ENCODE measurements at regions not wholly inside any gene's neighbourhood (a gene's known extent, or its start where the extent isn't known, plus 50 kb on each side); places are given as distances from the start of the nearest gene placed in this dataset.

GRCh38 chr17:65415991-65416390 lies 145.5 kb downstream of the AXIN2 start:
- TF ChIP-seq TAF1 (IDR thresholded peaks at IDR 0.05; ENCODE audit: low read depth, low read length) = no peak
- TF ChIP-seq PAX5 (IDR thresholded peaks at IDR 0.05; ENCODE audit: insufficient read depth, low read length, severe bottlenecking) = no peak
- no peak for TF ChIP-seq POLR2A (IDR thresholded peaks at IDR 0.05; ENCODE audit: low read depth, low read length)
- no peak for DNase-seq (ENCODE audit: insufficient read length, low spot score)
- FAIRE-seq = no peak

- no peak for FAIRE-seq
- TF ChIP-seq POU2F2 (IDR thresholded peaks at IDR 0.05; ENCODE audit: low read depth, low read length) (no peak), TAF1 (IDR thresholded peaks at IDR 0.05; ENCODE audit: low read depth, low read length) (no peak), PAX5 (IDR thresholded peaks at IDR 0.05; ENCODE audit: insufficient read depth, low read length, severe bottlenecking) (no peak), SPI1 (IDR thresholded peaks at IDR 0.05; ENCODE audit: low read depth, low read length) (no peak), POLR2A (IDR thresholded peaks at IDR 0.05; ENCODE audit: low read depth, low read length) (no peak), POLR2AphosphoS5 (IDR thresholded peaks at IDR 0.05; ENCODE audit: low read depth, low read length) (no peak)
- no peak for DNase-seq (ENCODE audit: insufficient read length, low spot score)
Measured at GRCh38 chr17:65413390-65413789, 148.1 kb downstream of the AXIN2 start.

- no peak for FAIRE-seq
- TF ChIP-seq POLR2AphosphoS5 (IDR thresholded peaks at IDR 0.05; ENCODE audit: low read depth, low read length) = no peak
- TF ChIP-seq PAX5 (IDR thresholded peaks at IDR 0.05; ENCODE audit: insufficient read depth, low read length, severe bottlenecking) = no peak
- no peak for TF ChIP-seq POU2F2 (IDR thresholded peaks at IDR 0.05; ENCODE audit: low read depth, low read length)
- TF ChIP-seq TAF1 (IDR thresholded peaks at IDR 0.05; ENCODE audit: low read depth, low read length) = no peak
- no peak for TF ChIP-seq SPI1 (IDR thresholded peaks at IDR 0.05; ENCODE audit: low read depth, low read length)
- TF ChIP-seq POLR2A (IDR thresholded peaks at IDR 0.05; ENCODE audit: low read depth, low read length) = no peak
- DNase-seq (ENCODE audit: insufficient read length, low spot score) = no peak
Measured at GRCh38 chr17:65409381-65409780, 152.1 kb downstream of the AXIN2 start.

- FAIRE-seq (no peak), DNase-seq (ENCODE audit: insufficient read length, low spot score) (no peak)
- TF ChIP-seq POU2F2 (IDR thresholded peaks at IDR 0.05; ENCODE audit: low read depth, low read length) (no peak), PAX5 (IDR thresholded peaks at IDR 0.05; ENCODE audit: insufficient read depth, low read length, severe bottlenecking) (no peak), POLR2A (IDR thresholded peaks at IDR 0.05; ENCODE audit: low read depth, low read length) (no peak), POLR2AphosphoS5 (IDR thresholded peaks at IDR 0.05; ENCODE audit: low read depth, low read length) (no peak), SPI1 (IDR thresholded peaks at IDR 0.05; ENCODE audit: low read depth, low read length) (no peak), TAF1 (IDR thresholded peaks at IDR 0.05; ENCODE audit: low read depth, low read length) (no peak)
Measured at GRCh38 chr17:65408050-65408449, 153.4 kb downstream of the AXIN2 start.

GRCh38 chr17:65407017-65407416 lies 154.4 kb downstream of the AXIN2 start:
- FAIRE-seq (no peak), DNase-seq (ENCODE audit: insufficient read length, low spot score) (no peak)
- no peak for TF ChIP-seq TAF1 (IDR thresholded peaks at IDR 0.05; ENCODE audit: low read depth, low read length)
- no peak for TF ChIP-seq POLR2AphosphoS5 (IDR thresholded peaks at IDR 0.05; ENCODE audit: low read depth, low read length)
- TF ChIP-seq POU2F2 (IDR thresholded peaks at IDR 0.05; ENCODE audit: low read depth, low read length) = no peak

GRCh38 chr17:65406552-65406951 lies 154.9 kb downstream of the AXIN2 start:
- no peak for TF ChIP-seq POLR2A (IDR thresholded peaks at IDR 0.05; ENCODE audit: low read depth, low read length)
- no peak for TF ChIP-seq POU2F2 (IDR thresholded peaks at IDR 0.05; ENCODE audit: low read depth, low read length)
- no peak for TF ChIP-seq TAF1 (IDR thresholded peaks at IDR 0.05; ENCODE audit: low read depth, low read length)
- no peak for TF ChIP-seq POLR2AphosphoS5 (IDR thresholded peaks at IDR 0.05; ENCODE audit: low read depth, low read length)
- DNase-seq (ENCODE audit: insufficient read length, low spot score) (no peak), FAIRE-seq (no peak)

GRCh38 chr17:65405563-65405962 lies 155.9 kb downstream of the AXIN2 start:
- no peak for DNase-seq (ENCODE audit: insufficient read length, low spot score)
- TF ChIP-seq PAX5 (IDR thresholded peaks at IDR 0.05; ENCODE audit: insufficient read depth, low read length, severe bottlenecking) (no peak), SPI1 (IDR thresholded peaks at IDR 0.05; ENCODE audit: low read depth, low read length) (no peak), POLR2A (IDR thresholded peaks at IDR 0.05; ENCODE audit: low read depth, low read length) (no peak), TAF1 (IDR thresholded peaks at IDR 0.05; ENCODE audit: low read depth, low read length) (no peak), POLR2AphosphoS5 (IDR thresholded peaks at IDR 0.05; ENCODE audit: low read depth, low read length) (no peak), POU2F2 (IDR thresholded peaks at IDR 0.05; ENCODE audit: low read depth, low read length) (no peak)
- FAIRE-seq = no peak

- no peak for FAIRE-seq
- TF ChIP-seq SPI1 (IDR thresholded peaks at IDR 0.05; ENCODE audit: low read depth, low read length) = no peak
- TF ChIP-seq POLR2A (IDR thresholded peaks at IDR 0.05; ENCODE audit: low read depth, low read length) = no peak
- no peak for TF ChIP-seq TAF1 (IDR thresholded peaks at IDR 0.05; ENCODE audit: low read depth, low read length)
- TF ChIP-seq POLR2AphosphoS5 (IDR thresholded peaks at IDR 0.05; ENCODE audit: low read depth, low read length) = no peak
- TF ChIP-seq POU2F2 (IDR thresholded peaks at IDR 0.05; ENCODE audit: low read depth, low read length) = no peak
- TF ChIP-seq PAX5 (IDR thresholded peaks at IDR 0.05; ENCODE audit: insufficient read depth, low read length, severe bottlenecking) = no peak
- DNase-seq (ENCODE audit: insufficient read length, low spot score) = no peak
Measured at GRCh38 chr17:65404761-65405160, 156.7 kb downstream of the AXIN2 start.

- TF ChIP-seq SPI1 (IDR thresholded peaks at IDR 0.05; ENCODE audit: low read depth, low read length) (no peak), POU2F2 (IDR thresholded peaks at IDR 0.05; ENCODE audit: low read depth, low read length) (no peak), POLR2A (IDR thresholded peaks at IDR 0.05; ENCODE audit: low read depth, low read length) (no peak), POLR2AphosphoS5 (IDR thresholded peaks at IDR 0.05; ENCODE audit: low read depth, low read length) (no peak), PAX5 (IDR thresholded peaks at IDR 0.05; ENCODE audit: insufficient read depth, low read length, severe bottlenecking) (no peak), TAF1 (IDR thresholded peaks at IDR 0.05; ENCODE audit: low read depth, low read length) (no peak)
- DNase-seq (ENCODE audit: insufficient read length, low spot score) (no peak), FAIRE-seq (no peak)
Measured at GRCh38 chr17:65403626-65404025, 157.8 kb downstream of the AXIN2 start.

GRCh38 chr17:65402513-65403496 lies 158.6 kb downstream of the AXIN2 start:
- TF ChIP-seq TAF1 (IDR thresholded peaks at IDR 0.05; ENCODE audit: low read depth, low read length) = no peak
- DNase-seq (ENCODE audit: insufficient read length, low spot score) (no peak), FAIRE-seq (no peak)

Measured in GM12891 (cell line).